GM12874 (cell line): ENCODE measurements at regions not wholly inside any gene's neighbourhood (a gene's known extent, or its start where the extent isn't known, plus 50 kb on each side); places are given as distances from the start of the nearest gene placed in this dataset.

Experiments used
- TF ChIP-seq, protein P1 (sequence below): IDR thresholded peaks from 2 replicates; pipeline ENCODE4 v1.5.1; 2011; ENCODE audit warnings: low read depth, mild to moderate bottlenecking, control low read depth, low read length, moderate library complexity; ENCODE audit not compliant: insufficient read depth

DNA sequence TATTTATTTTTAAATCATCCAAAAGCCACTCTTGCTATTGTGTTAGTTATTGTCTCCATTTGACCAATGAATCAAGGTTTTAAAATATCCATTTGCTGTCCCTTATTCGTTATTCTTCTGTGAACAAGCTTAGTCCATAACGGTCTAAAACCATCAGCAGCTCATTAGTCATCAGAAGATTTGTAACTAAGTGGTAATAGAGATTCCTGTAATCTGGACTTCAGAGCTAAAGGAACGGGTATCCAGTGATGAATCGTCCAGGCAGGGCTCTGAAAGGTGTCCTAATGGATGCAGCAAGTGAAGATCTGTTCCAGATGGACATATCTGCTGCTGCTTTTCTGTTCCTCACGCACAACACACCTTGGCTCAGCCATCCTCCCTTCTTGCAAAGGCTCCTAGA is 362.7 kb upstream of the CFAP20DC start:
- TF ChIP-seq, protein P1, sequence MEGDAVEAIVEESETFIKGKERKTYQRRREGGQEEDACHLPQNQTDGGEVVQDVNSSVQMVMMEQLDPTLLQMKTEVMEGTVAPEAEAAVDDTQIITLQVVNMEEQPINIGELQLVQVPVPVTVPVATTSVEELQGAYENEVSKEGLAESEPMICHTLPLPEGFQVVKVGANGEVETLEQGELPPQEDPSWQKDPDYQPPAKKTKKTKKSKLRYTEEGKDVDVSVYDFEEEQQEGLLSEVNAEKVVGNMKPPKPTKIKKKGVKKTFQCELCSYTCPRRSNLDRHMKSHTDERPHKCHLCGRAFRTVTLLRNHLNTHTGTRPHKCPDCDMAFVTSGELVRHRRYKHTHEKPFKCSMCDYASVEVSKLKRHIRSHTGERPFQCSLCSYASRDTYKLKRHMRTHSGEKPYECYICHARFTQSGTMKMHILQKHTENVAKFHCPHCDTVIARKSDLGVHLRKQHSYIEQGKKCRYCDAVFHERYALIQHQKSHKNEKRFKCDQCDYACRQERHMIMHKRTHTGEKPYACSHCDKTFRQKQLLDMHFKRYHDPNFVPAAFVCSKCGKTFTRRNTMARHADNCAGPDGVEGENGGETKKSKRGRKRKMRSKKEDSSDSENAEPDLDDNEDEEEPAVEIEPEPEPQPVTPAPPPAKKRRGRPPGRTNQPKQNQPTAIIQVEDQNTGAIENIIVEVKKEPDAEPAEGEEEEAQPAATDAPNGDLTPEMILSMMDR: no peak

DNA sequence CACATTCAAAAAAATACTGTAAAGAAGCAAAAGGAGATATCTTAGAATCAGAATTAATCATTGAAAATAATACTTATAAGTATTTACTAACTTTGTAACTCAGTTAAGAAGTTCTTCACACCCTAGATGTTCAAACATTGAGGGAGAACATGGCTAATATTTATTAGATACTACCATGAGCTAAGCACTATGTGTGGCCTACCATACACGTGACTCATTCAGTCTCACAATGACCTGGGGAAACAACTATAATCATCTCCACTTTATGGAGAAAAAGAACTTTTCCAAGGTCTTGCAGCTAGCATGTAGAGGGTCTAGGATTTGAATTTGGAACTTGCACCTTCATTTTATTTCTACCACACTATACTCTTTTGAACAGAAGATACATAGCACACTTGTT is 361.9 kb upstream of the CFAP20DC start:
- TF ChIP-seq, protein P1: no peak

DNA sequence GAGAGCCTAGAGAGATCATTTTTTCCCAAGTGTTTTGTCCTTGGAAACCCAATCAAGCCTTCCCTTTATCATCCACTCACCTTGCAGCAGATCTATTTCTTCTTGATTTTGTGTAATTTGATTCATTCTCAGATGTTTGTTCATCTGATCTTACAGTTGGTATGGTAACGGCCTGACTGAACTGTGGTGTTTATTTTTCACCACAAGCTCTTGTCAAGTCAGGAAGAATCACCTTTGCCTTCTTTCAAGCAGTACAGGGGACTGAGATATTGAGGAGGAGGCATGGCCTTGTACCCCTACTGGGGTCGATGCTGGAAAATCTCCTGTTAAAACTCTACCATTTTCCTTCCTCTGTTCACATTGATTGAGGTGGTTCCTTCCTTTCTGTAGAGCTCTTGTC is 361.4 kb upstream of the CFAP20DC start:
- TF ChIP-seq, protein P1: no peak

DNA sequence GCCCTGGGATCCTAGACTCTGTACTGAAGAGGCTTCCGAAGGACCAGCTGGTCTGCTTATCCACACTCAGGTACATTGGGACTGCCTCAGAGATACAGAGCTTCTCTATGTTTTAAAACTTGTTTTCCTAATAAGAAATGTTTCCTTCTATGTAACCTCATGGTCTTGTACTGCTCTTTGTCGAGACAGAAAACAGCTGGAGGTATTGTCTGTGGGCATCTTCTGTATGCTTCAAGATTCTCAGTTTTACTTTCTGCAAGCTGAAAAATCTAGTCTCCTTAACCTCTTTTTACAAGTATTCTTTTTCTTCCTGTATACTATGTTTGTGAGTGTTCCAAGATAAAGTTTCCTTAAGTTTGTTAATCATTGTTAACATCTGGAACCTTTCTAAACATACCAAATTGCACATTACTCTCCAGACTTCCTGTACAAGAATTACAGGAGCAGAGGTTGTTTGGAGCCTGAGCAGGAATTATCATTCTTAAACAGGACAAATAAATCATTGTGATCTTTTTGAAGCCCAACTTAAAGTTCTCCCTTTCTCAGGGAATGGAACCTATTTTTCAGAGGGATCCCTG is 358.3 kb upstream of the CFAP20DC start:
- TF ChIP-seq, protein P1: no peak

DNA sequence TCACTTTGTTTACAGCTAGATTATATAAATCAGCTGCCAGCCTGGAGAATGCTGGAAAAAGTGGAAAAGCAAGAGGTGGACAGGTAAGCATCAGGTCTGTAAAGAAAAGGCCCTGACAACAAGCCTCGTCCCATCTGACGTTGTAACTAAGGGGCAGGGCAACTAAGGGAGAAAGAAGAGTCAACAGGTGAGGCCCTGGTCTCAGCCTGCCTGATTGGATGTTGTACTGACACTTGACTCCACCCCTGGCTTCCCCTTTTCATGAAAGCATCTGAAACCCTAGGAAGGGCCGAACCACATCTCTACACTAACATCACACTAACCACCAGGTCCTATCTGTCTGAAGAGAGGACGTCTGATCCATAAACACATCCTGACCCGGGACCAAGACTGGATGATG is 357.6 kb upstream of the CFAP20DC start:
- TF ChIP-seq, protein P1: no peak

DNA sequence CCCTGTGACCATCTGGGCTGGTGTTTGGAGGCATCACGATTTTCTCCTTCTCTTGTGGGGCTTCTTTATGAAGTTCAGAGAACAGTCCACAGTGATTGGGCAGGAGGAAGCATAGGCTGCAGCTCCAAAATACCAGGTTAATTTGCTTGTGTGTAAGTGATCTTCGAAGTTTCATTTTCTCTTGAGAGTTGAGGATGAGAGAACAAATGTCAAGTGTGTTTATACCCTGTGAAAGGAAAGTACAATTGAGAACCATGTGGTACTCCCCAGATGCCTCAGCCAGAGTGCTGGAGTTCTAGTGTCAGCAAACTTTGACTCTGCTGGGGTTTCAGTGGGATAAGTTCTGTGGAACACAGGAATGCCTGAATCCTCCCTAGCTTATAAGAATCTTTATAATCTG is 357.1 kb upstream of the CFAP20DC start:
- TF ChIP-seq, protein P1: no peak

DNA sequence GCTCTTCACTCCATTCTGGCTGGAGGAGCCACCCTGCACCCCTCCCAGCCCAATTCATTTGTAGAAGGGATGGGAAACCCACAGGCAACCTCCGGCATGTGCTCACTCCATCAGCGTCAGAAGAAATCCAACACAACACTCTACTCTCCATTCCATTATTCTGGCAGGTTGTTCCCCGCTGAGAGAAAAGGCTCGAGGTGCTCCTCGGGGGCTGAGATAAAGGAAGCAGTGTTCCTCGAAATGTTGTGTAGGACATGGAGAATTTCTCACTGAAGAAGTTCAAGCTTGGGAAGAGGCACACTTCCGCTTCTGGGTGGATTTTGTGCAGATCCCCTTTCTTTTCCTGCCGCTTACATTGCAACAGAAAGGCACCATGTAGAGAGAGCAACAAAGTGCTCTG is 355.0 kb upstream of the CFAP20DC start:
- TF ChIP-seq, protein P1: no peak
